AG04449 (cell line): ENCODE measurements at regions not wholly inside any gene's neighbourhood (a gene's known extent, or its start where the extent isn't known, plus 50 kb on each side); places are given as distances from the start of the nearest gene placed in this dataset.

ENCODE experiments used
- CTCF ChIA-PET: fragments of 350-600 bp; formaldehyde crosslinking; extraction: SDS; loops from one replicate; lab custom pipeline; 2021; ENCODE audit warnings: antibody characterized with exemption; lab: Yijun Ruan, JAX
- POLR2A ChIA-PET: fragments of 400-600, 350-600 bp; formaldehyde crosslinking; extraction: SDS; loops from one replicate; lab custom pipeline; 2020; ENCODE audit warnings: antibody characterized with exemption, inconsistent platforms; lab: Yijun Ruan, JAX
- DNase-seq: peaks from one replicate; pipeline ENCODE4 v3.0.0-alpha.2; 2010; ENCODE audit warnings: low read depth, low spot score
- H3K4me3 ChIP-seq: 2 replicates; pipeline ENCODE4 v1.5.1; 2011; ENCODE audit warnings: low read depth, mild to moderate bottlenecking, control low read depth, low read length
- TF ChIP-seq, protein P1 (sequence below): IDR thresholded peaks from one replicate; pipeline ENCODE4 v1.5.1; 2011; ENCODE audit warnings: mild to moderate bottlenecking, moderate library complexity, low read length, control low read depth, inconsistent platforms; ENCODE audit not compliant: insufficient read depth; ENCODE audit errors: missing control alignments

DNA sequence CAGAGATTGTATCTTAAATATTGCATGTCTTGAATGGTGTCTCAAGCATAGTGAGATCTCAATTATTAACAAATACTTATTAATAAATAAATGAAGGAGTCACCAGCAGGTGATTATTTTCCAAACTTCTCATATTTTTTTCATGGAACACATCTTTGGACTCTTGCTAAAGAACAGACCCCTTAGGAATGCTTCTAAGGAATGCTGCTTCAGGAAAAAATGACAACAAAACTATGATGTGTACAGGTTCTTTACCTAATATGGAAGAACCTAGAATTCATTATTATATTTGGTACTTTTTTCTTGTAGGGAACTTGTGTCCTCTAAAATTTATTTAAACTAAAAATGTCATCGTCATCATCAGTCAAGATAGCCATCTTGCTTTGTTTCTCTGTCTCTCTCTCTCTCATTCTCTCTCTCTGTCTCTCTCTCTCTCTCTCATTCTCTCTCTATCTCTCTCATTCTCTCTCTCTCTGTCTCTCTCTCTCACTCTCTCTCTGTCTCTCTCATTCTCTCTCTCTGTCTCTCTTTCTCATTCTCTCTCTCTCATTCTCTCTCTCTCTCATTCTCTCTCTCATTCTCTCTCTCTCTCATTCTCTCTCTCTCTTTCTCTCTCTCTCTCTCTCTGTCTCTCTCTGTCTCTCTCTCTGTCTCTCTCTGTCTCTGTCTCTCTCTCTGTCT, 63.0 kb upstream of the ETS2 start:
- POLR2A ChIA-PET, result no interaction called here
- no peak for DNase-seq
- no peak overlapping the region for H3K4me3 ChIP-seq
- TF ChIP-seq, protein P1, sequence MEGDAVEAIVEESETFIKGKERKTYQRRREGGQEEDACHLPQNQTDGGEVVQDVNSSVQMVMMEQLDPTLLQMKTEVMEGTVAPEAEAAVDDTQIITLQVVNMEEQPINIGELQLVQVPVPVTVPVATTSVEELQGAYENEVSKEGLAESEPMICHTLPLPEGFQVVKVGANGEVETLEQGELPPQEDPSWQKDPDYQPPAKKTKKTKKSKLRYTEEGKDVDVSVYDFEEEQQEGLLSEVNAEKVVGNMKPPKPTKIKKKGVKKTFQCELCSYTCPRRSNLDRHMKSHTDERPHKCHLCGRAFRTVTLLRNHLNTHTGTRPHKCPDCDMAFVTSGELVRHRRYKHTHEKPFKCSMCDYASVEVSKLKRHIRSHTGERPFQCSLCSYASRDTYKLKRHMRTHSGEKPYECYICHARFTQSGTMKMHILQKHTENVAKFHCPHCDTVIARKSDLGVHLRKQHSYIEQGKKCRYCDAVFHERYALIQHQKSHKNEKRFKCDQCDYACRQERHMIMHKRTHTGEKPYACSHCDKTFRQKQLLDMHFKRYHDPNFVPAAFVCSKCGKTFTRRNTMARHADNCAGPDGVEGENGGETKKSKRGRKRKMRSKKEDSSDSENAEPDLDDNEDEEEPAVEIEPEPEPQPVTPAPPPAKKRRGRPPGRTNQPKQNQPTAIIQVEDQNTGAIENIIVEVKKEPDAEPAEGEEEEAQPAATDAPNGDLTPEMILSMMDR, result no peak
- CTCF ChIA-PET, result no interaction called here

DNA sequence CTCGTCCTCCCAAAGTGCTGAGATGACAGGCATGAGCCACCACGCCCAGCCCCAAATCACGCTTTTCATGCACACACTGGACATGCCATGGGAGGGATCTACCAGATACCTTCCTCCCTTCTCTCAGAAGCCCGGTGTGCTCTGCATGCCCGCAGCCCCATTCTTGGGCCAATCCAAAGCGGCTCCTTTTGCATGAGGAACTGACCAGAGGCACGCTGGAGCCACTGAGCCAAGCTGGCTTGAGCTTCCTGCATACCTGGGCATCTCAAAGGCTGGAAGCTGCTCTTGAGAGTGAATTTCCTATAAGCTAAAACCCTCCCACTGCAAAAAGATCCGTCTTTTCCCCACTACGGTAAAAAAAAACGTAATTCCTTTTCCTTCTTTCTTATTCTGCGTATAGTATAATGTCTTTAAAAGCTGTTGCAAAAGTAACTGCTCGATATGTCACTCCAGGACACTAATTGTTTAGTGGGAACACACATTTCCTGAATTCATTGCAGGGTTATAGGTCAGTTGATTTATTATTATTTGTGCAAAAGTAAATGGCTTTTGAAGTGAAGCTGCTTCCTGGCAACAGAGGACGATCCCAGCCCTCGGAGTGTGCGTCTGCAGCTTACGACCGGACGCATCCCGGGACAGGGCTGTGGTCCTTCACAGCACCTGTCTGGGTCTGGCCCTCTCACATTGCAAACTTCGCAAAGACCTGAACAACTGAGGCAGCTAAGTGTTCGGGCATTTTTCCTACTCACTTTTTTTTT, 61.8 kb upstream of the ETS2 start:
- CTCF ChIA-PET, result interaction anchor here (0.8 to 0.9 kb wide), 2 partner anchors 9 to 394 kb away, joined by 3 read pairs; no protein-coding TSS in a partner anchor
- no peak for DNase-seq
- no peak overlapping the region for H3K4me3 ChIP-seq
- POLR2A ChIA-PET, result no interaction called here
- TF ChIP-seq, protein P1, result no peak

DNA sequence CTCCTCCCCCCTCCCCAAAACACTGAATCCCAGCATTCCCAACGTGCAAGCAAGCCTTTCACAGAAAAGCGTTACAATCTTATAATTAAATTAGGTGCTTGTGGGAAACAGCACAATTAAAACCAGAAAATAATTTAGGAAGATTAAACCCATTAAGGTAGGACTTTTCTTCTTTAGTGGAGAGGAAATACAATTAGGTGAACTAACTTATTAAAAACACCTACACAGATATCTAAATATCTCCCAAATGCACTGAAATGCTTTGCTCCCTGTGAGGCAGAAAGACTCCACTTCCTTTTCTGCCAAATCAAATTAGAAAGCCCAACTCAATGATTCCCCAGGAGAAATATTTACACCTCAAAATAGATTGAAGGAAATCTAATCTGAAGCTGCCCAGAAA, 60.9 kb upstream of the ETS2 start:
- no peak for DNase-seq
- CTCF ChIA-PET, result interaction anchor here (0.9 to 1.7 kb wide), 2 partner anchors 11 to 381 kb away, joined by 3 to 5 read pairs; no protein-coding TSS in a partner anchor
- TF ChIP-seq, protein P1, result no peak
- no peak overlapping the region for H3K4me3 ChIP-seq
- POLR2A ChIA-PET, result no interaction called here

- no peak overlapping the region for H3K4me3 ChIP-seq
- no peak for DNase-seq
- ChIA-PET POLR2A (no interaction called here), CTCF (interaction anchor here (2.0 kb wide), 1 partner anchor 13 kb away, joined by 5 read pairs; no protein-coding TSS in a partner anchor)
- TF ChIP-seq, protein P1, result no peak
Measured at GRCh38 chr21:38747810-38748209, 57.9 kb upstream of the ETS2 start.

GRCh38 chr21:38751379-38752050, 54.2 kb upstream of the ETS2 start:
- ChIA-PET POLR2A (no interaction called here), CTCF (interaction anchor here (1.5 to 1.9 kb wide), 2 partner anchors 9 to 386 kb away, joined by 5 to 8 read pairs; no protein-coding TSS in a partner anchor)
- no peak overlapping the region for H3K4me3 ChIP-seq
- no peak for DNase-seq
- TF ChIP-seq, protein P1, result no peak

- ChIA-PET POLR2A (no interaction called here), CTCF (no interaction called here)
- TF ChIP-seq, protein P1, result no peak
- H3K4me3 ChIP-seq, result no peak overlapping the region
- no peak for DNase-seq
Measured at GRCh38 chr21:38752051-38752505, 53.7 kb upstream of the ETS2 start.
